GM12878 (cell line): ENCODE measurements at regions not wholly inside any gene's neighbourhood (a gene's known extent, or its start where the extent isn't known, plus 50 kb on each side); places are given as distances from the start of the nearest gene placed in this dataset.

Source experiments
- ATAC-seq: fragments of 200-7000 bp; cut with Tn5 transposase; 3 replicates; pipeline ENCODE4 v1.9.1; 2020; ENCODE audit warnings: mild to moderate bottlenecking, moderate library complexity
- BruUV-seq: library from RNA; stranded (reverse); fragments of 400-500 nt; replicated peaks from 2 replicates; lab custom pipeline; 2021; lab: Mats Ljungman, UMichigan
- CTCF ChIA-PET: fragments of 300-600 bp; sonication (Branson Sonifier 250); formaldehyde crosslinking; extraction: SDS; loops from one replicate; lab custom pipeline; 2021; ENCODE audit warnings: inconsistent platforms; lab: Yijun Ruan, JAX
- POLR2A ChIA-PET: fragments of 350-600 bp; formaldehyde crosslinking; extraction: SDS; loops from one replicate; lab custom pipeline; 2021; ENCODE audit warnings: inconsistent platforms; lab: Charles Lee
- RAD21 ChIA-PET: fragments of 300-600 bp; sonication (Branson Sonifier 250); formaldehyde crosslinking; loops from one replicate; lab custom pipeline; 2023; ENCODE audit warnings: antibody characterized with exemption; ENCODE audit not compliant: unreplicated experiment; lab: Charles Lee
- SMC1A ChIA-PET: fragments of 300-600 bp; sonication (Branson Sonifier 250); formaldehyde crosslinking; loops from one replicate; lab custom pipeline; 2023; ENCODE audit not compliant: unreplicated experiment, uncharacterized antibody; lab: Charles Lee
- DNase-seq: peaks from one replicate; pipeline ENCODE4 v3.0.0-alpha.2; 2011; ENCODE audit warnings: low read depth, low spot score
- FAIRE-seq: peaks from 3 replicates; lab custom pipeline; 2011; peaks lifted over from hg19 to GRCh38; lab: Jason Lieb, UNC
- H2AFZ ChIP-seq: 2 replicates; pipeline ENCODE4 v1.6.0; 2011; ENCODE audit warnings: low read depth, low read length, control low read depth; ENCODE audit not compliant: control insufficient read depth
- H3K27ac ChIP-seq: 2 replicates; pipeline ENCODE4 v1.5.1; 2011; ENCODE audit warnings: control low read depth; ENCODE audit not compliant: control insufficient read depth, insufficient read depth
- H3K27me3 ChIP-seq, 2 experiments: replicated peaks in 1 of 2; 2 replicates each; pipeline versions ENCODE4 v1.6.0 to v1.6.1; 2011; ENCODE audit warnings: low read length in 1 of 2; ENCODE audit not compliant: control insufficient read depth in 2 of 2, insufficient read depth in 2 of 2
- H3K36me3 ChIP-seq, 2 experiments: 2 replicates each; pipeline ENCODE4 v1.5.1; 2011; ENCODE audit warnings: low read length in 1 of 2; ENCODE audit not compliant: control insufficient read depth in 2 of 2, insufficient read depth in 2 of 2
- H3K4me1 ChIP-seq: 2 replicates; pipeline ENCODE4 v1.6.1; 2011; ENCODE audit warnings: mild to moderate bottlenecking, low read length, moderate library complexity, mixed read lengths; ENCODE audit not compliant: control insufficient read depth, insufficient read depth
- H3K4me2 ChIP-seq: 2 replicates; pipeline ENCODE4 v1.6.0; 2011; ENCODE audit warnings: control low read depth; ENCODE audit not compliant: control insufficient read depth, insufficient read depth
- H3K4me3 ChIP-seq: fragments of 200-600 bp; sonication (generic); 2 replicates; pipeline ENCODE4 v1.5.1; 2016
- H3K79me2 ChIP-seq: 2 replicates; pipeline ENCODE4 v1.6.0; 2011; ENCODE audit warnings: low read length; ENCODE audit not compliant: control insufficient read depth, insufficient read depth
- H3K9ac ChIP-seq: 2 replicates; pipeline ENCODE4 v1.8.0; 2011; ENCODE audit warnings: low read length, control low read depth, mixed read lengths; ENCODE audit not compliant: control insufficient read depth, insufficient read depth
- H3K9me3 ChIP-seq: replicated peaks from 3 replicates; pipeline ENCODE4 v1.5.1; 2011; ENCODE audit warnings: mild to moderate bottlenecking, low read length; ENCODE audit not compliant: control insufficient read depth, insufficient read depth
- H4K20me1 ChIP-seq: 2 replicates; pipeline ENCODE4 v1.6.0; 2011; ENCODE audit not compliant: control insufficient read depth, insufficient read depth
- BCL11A ChIP-seq: IDR thresholded peaks from 2 replicates; pipeline ENCODE4 v1.6.1; 2011; ENCODE audit warnings: low read depth, low read length
- CEBPB ChIP-seq, 2 experiments: fragments of 150-350 bp in 1 of 2; IDR thresholded peaks; 2 replicates each; pipeline ENCODE4 v1.6.1; 2012 to 2014; ENCODE audit warnings: low read depth in 2 of 2, low read length in 2 of 2, borderline replicate concordance in 1 of 2, inconsistent platforms in 1 of 2
- CHD4 ChIP-seq: fragments of 200-600 bp; sonication (generic); IDR thresholded peaks from 2 replicates; pipeline ENCODE4 v1.6.1; 2016; ENCODE audit warnings: mild to moderate bottlenecking
- CUX1 ChIP-seq: IDR thresholded peaks from 2 replicates; pipeline ENCODE4 v1.6.1; 2012; ENCODE audit warnings: improper control_type of control experiment, low read depth, low read length; ENCODE audit not compliant: insufficient replicate concordance
- EED ChIP-seq: sonication (generic); IDR thresholded peaks from 2 replicates; pipeline ENCODE4 v1.6.1; 2016; ENCODE audit warnings: antibody characterized with exemption, low read depth
- IKZF2 ChIP-seq, 2 experiments: fragments of 450-650 bp; IDR thresholded peaks; 2 replicates each; pipeline ENCODE4 v1.6.1; 2017; ENCODE audit warnings: mild to moderate bottlenecking in 2 of 2, moderate library complexity in 2 of 2
- JUNB ChIP-seq: IDR thresholded peaks from 2 replicates; pipeline ENCODE4 v1.6.1; 2016; ENCODE audit warnings: antibody characterized with exemption, mild to moderate bottlenecking
- KAT2A ChIP-seq: conservative IDR thresholded peaks from 2 replicates; pipeline ENCODE4 v1.6.1; 2011; ENCODE audit warnings: low read depth, low read length; ENCODE audit not compliant: control insufficient read depth
- NFYA ChIP-seq: IDR thresholded peaks from 2 replicates; pipeline ENCODE4 v1.6.1; 2011; ENCODE audit warnings: low read depth, mild to moderate bottlenecking, low read length, improper control_type of control experiment, borderline replicate concordance
- NFYB ChIP-seq: IDR thresholded peaks from 2 replicates; pipeline ENCODE4 v1.6.1; 2011; ENCODE audit warnings: low read depth, mild to moderate bottlenecking, low read length, improper control_type of control experiment, moderate library complexity; ENCODE audit not compliant: insufficient read depth
- RELA ChIP-seq: fragments of 450-650 bp; IDR thresholded peaks from 2 replicates; pipeline ENCODE4 v1.8.0; 2014; ENCODE audit warnings: borderline replicate concordance; ENCODE audit not compliant: partially characterized antibody
- TARDBP ChIP-seq: IDR thresholded peaks from 2 replicates; pipeline ENCODE4 v1.6.1; 2016; ENCODE audit warnings: borderline replicate concordance
- ZNF24 ChIP-seq: fragments of 450-650 bp; IDR thresholded peaks from 2 replicates; pipeline ENCODE4 v1.6.1; 2017; ENCODE audit warnings: antibody characterized with exemption, mild to moderate bottlenecking
- ZZZ3 ChIP-seq: IDR thresholded peaks from 2 replicates; pipeline ENCODE4 v1.6.1; 2011; ENCODE audit warnings: low read depth; ENCODE audit not compliant: control insufficient read depth, insufficient read length
- WGBS: methylation state at CpG from one replicate; pipeline ENCODE4 v1.1.6; 2016; ENCODE audit warnings: low lambda C conversion rate; ENCODE audit not compliant: insufficient replicate concordance, insufficient coverage; ENCODE audit errors: missing lambda C conversion rate; 5-methylcytosine and 5-hydroxymethylcytosine counted together
- in situ Hi-C: fragments of 300-500 bp; cut with MboI; formaldehyde crosslinking; loops from 9 replicates; pipeline ENCODE4 v1.14.3; 2018; ENCODE audit warnings: mixed read lengths
- intact Hi-C: fragments of 100-400 bp; cut with micrococcal nuclease; formaldehyde crosslinking; loops from one replicate; pipeline ENCODE4 v1.14.2; 2022; ENCODE audit not compliant: unreplicated experiment

DNA sequence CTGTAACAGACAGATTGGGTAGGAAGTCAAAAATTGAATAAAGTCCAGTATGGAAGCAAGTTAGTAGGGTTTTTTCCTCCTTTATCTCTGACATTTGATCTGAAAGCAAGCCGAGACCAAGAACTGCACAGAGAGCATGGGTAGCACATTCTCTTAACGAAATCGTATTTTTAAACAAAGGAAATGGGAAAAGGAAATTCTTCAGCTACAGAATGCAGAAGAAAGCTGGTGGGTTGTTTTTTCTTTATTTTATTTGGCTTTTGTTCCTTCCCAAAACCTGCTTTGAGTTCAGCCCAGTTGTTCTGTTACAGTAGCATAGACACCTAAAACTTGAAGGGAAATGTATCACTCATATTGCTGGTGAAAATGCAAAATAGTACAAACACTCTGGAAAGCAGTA, 397.0 kb downstream of the GBE1 start:
- 25% methylated on average over 3 of the region's 3 CpGs for WGBS
- no peak for FAIRE-seq
- POLR2A ChIA-PET = no interaction called here
- in situ Hi-C loops = no loop called here
- BruUV-seq = no TSS peak
- H3K4me1 ChIP-seq = no peaks in the 10 kb centered on the region
- H3K4me2 ChIP-seq = no peak overlapping the region
- H3K9me3 ChIP-seq = no peaks in the 10 kb centered on the region
- H3K79me2 ChIP-seq = no peaks in the 10 kb centered on the region
- RAD21 ChIA-PET = no interaction called here
- H4K20me1 ChIP-seq = no peaks in the 10 kb centered on the region
- H3K36me3 ChIP-seq = no peaks in the 10 kb centered on the region
- H3K27me3 ChIP-seq = no peaks in the 10 kb centered on the region
- CTCF ChIA-PET = interaction anchor here (1.4 kb wide), 1 partner anchor 25 kb away, joined by 3 read pairs; no protein-coding TSS in a partner anchor
- no peak for DNase-seq
- H3K27ac ChIP-seq = no peak overlapping the region
- no peak overlapping the region for H3K9ac ChIP-seq
- SMC1A ChIA-PET = no interaction called here
- no peak overlapping the region for H3K4me3 ChIP-seq
- no peak for ATAC-seq
- TF ChIP-seq KAT2A (no peak), NFYA (no peak), BCL11A (no peak)
- TF ChIP-seq, all 136 proteins: peak for 0
- no peak overlapping the region for H2AFZ ChIP-seq
- intact Hi-C loops = no loop called here

DNA sequence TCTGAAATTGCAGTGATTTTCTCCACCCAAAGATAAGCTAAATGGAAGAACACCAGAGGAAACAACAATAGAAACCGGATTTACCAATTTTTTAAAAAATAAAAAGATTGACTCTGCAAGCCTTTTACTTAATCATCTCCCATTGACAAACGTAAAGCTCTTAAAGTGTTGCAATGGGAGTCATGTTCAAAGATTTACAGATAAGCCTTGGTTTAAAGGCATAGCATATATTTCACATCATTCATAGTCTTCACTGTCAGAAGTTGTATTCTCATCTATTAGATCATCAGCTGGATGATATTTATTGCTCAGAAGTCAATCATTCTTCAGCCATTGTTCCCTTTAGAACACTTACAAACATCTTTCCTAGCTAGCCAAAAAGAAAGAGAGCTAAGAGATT, 397.6 kb downstream of the GBE1 start:
- RAD21 ChIA-PET = no interaction called here

More for the DNA sequence above, 397.6 kb downstream of the GBE1 start:
- intact Hi-C loops = no loop called here
- FAIRE-seq (no peak), ATAC-seq (no peak), DNase-seq (no peak)
- H3K36me3 ChIP-seq = no peaks in the 10 kb centered on the region
- TF ChIP-seq IKZF2 (IDR thresholded peaks at IDR 0.05) (no peak), RELA (no peak), CEBPB (IDR thresholded peaks at IDR 0.05; ENCODE audit: borderline replicate concordance in 1 of 2, low read depth in 2 of 2, low read length in 2 of 2) (no peak), TARDBP (no peak), CUX1 (no peak), ZZZ3 (no peak), ZNF24 (no peak), NFYB (no peak), JUNB (no peak), CHD4 (no peak), EED (no peak)
- H4K20me1 ChIP-seq = no peaks in the 10 kb centered on the region
- 5% methylated on average over 2 of the region's 2 CpGs for WGBS
- H3K4me1 ChIP-seq = no peaks in the 10 kb centered on the region
- H3K4me3 ChIP-seq = no peak overlapping the region
- POLR2A ChIA-PET = interaction anchor here (0.6 kb wide), 2 partner anchors 419 to 1147 kb away, joined by 3 to 5 read pairs; no protein-coding TSS in a partner anchor
- no peaks in the 10 kb centered on the region for H3K9me3 ChIP-seq
- SMC1A ChIA-PET = no interaction called here
- in situ Hi-C loops = no loop called here
- no peaks in the 10 kb centered on the region for H3K79me2 ChIP-seq
- CTCF ChIA-PET = interaction anchor here (0.6 to 1.4 kb wide), 2 partner anchors 24 to 37 kb away, joined by 3 read pairs; no protein-coding TSS in a partner anchor
- no peak overlapping the region for H3K9ac ChIP-seq
- no peaks in the 10 kb centered on the region for H3K27me3 ChIP-seq
- no peak overlapping the region for H2AFZ ChIP-seq
- no TSS peak for BruUV-seq
- no peak overlapping the region for H3K4me2 ChIP-seq
- H3K27ac ChIP-seq = no peak overlapping the region
